22Rv1 (cell line): ENCODE measurements at regions not wholly inside any gene's neighbourhood (a gene's known extent, or its start where the extent isn't known, plus 50 kb on each side); places are given as distances from the start of the nearest gene placed in this dataset.

Experiments
- CTCF ChIP-seq: fragments of 450-650 bp; IDR thresholded peaks from 2 replicates; pipeline ENCODE4 v1.5.1; 2017; ENCODE audit warnings: mild to moderate bottlenecking
- ZFX ChIP-seq: fragments of 450-650 bp; IDR thresholded peaks from 2 replicates; pipeline ENCODE4 v1.6.1; 2017; ENCODE audit warnings: antibody characterized with exemption, borderline replicate concordance

- no peak for TF ChIP-seq CTCF
- no peak for TF ChIP-seq ZFX
Measured at GRCh38 chr1:37298769-37299168, 175.6 kb upstream of the ZC3H12A start.
